HG03280 (cell line): ENCODE measurements at regions not wholly inside any gene's neighbourhood (a gene's known extent, or its start where the extent isn't known, plus 50 kb on each side); places are given as distances from the start of the nearest gene placed in this dataset.

Source experiments
- ATAC-seq: cut with Tn5 transposase; IDR thresholded peaks from one replicate; pipeline ENCODE4 v1.9.1; 2021; ENCODE audit warnings: mild to moderate bottlenecking, moderate library complexity; ENCODE audit not compliant: unreplicated experiment

- no peak for ATAC-seq
These were observed 414.8 kb upstream of the HS6ST1 start for GRCh38 chr2:128733450-128733849.

GRCh38 chr2:128734521-128735295 is 416.0 kb upstream of the HS6ST1 start:
- ATAC-seq = peak; percentile 46

- ATAC-seq = no peak
These were observed 416.8 kb upstream of the HS6ST1 start for GRCh38 chr2:128735296-128735960.

- no peak for ATAC-seq
These were observed 417.5 kb upstream of the HS6ST1 start for GRCh38 chr2:128736046-128736688.

- ATAC-seq = no peak
These were observed 418.2 kb upstream of the HS6ST1 start for GRCh38 chr2:128736689-128737545.

GRCh38 chr2:128737546-128737826 is 418.8 kb upstream of the HS6ST1 start:
- ATAC-seq = no peak

GRCh38 chr2:128738446-128739110 is 419.9 kb upstream of the HS6ST1 start:
- ATAC-seq = no peak

- ATAC-seq = no peak
These were observed 423.8 kb upstream of the HS6ST1 start for GRCh38 chr2:128742467-128742866.

GRCh38 chr2:128745946-128746345 is 427.3 kb upstream of the HS6ST1 start:
- no peak for ATAC-seq

- ATAC-seq = no peak
These were observed 427.7 kb upstream of the HS6ST1 start for GRCh38 chr2:128746356-128746755.

GRCh38 chr2:128748336-128748735 is 429.7 kb upstream of the HS6ST1 start:
- no peak for ATAC-seq

GRCh38 chr2:128748835-128749605 is 430.4 kb upstream of the HS6ST1 start:
- ATAC-seq = no peak

GRCh38 chr2:128750328-128751165 is 431.9 kb upstream of the HS6ST1 start:
- ATAC-seq = no peak

- no peak for ATAC-seq
These were observed 433.1 kb upstream of the HS6ST1 start for GRCh38 chr2:128751746-128752145.

- ATAC-seq = no peak
These were observed 434.1 kb upstream of the HS6ST1 start for GRCh38 chr2:128752691-128753263.

- no peak for ATAC-seq
These were observed 434.7 kb upstream of the HS6ST1 start for GRCh38 chr2:128753321-128753720.

GRCh38 chr2:128753800-128754199 is 435.1 kb upstream of the HS6ST1 start:
- peak; percentile 2 for ATAC-seq

- ATAC-seq = peak; percentile 81
These were observed 435.6 kb upstream of the HS6ST1 start for GRCh38 chr2:128754246-128754724.
